ENCODE measurements at regions not wholly inside any gene's neighbourhood (a gene's known extent, or its start where the extent isn't known, plus 50 kb on each side); places are given as distances from the start of the nearest gene placed in this dataset.

- TF ChIP-seq, protein P1, sequence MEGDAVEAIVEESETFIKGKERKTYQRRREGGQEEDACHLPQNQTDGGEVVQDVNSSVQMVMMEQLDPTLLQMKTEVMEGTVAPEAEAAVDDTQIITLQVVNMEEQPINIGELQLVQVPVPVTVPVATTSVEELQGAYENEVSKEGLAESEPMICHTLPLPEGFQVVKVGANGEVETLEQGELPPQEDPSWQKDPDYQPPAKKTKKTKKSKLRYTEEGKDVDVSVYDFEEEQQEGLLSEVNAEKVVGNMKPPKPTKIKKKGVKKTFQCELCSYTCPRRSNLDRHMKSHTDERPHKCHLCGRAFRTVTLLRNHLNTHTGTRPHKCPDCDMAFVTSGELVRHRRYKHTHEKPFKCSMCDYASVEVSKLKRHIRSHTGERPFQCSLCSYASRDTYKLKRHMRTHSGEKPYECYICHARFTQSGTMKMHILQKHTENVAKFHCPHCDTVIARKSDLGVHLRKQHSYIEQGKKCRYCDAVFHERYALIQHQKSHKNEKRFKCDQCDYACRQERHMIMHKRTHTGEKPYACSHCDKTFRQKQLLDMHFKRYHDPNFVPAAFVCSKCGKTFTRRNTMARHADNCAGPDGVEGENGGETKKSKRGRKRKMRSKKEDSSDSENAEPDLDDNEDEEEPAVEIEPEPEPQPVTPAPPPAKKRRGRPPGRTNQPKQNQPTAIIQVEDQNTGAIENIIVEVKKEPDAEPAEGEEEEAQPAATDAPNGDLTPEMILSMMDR (optimal IDR thresholded peaks at IDR 0.05 in 1 of 3, IDR thresholded peaks at IDR 0.05 in 1 of 3, conservative IDR thresholded peaks at IDR 0.05 in 1 of 3; ENCODE audit: extremely low read depth in 1 of 3, insufficient read depth in 2 of 3, low read length in 3 of 3): no peak
- TF ChIP-seq EZH2 (IDR thresholded peaks at IDR 0.05; ENCODE audit: low read length): no peak
Measured at GRCh38 chr4:62814510-62815047, 1594.7 kb downstream of the TECRL start.

Data from keratinocyte (primary cell).